NK-92 treated with Interleukin-12 subunit alpha and Interleukin-12 subunit beta, amount 100 ng/mL, for 24 hours (cell line): ENCODE measurements at regions not wholly inside any gene's neighbourhood (a gene's known extent, or its start where the extent isn't known, plus 50 kb on each side); places are given as distances from the start of the nearest gene placed in this dataset.

Source experiments
- DNase-seq: peaks from one replicate; lab custom pipeline; 2025; lab: John Stamatoyannopoulos, UW

DNA sequence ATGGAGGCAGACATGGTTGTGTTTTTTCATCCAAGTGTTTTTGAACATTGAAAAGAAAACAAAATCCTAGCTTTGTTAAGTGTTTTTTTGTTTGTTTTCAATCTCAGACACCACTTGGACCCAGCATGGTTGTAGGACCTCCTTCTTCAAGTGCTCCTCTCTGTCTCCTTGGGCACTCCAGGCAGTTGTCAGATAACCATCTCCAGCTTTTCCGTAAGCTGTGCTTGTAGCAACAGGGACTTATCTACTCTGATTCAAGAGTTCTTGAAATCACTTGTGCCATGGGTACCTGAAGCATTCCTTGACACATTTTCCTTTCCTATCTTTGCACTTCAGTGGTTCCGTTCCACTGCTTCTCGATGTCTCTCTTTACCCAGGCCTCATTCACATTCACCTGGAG lies 334.9 kb upstream of the DDX53 start:
- no peak for DNase-seq

GRCh38 chrX:22665818-22666217 lies 333.9 kb upstream of the DDX53 start:
- no peak for DNase-seq

GRCh38 chrX:22666441-22666840 lies 333.3 kb upstream of the DDX53 start:
- DNase-seq, result no peak

DNA sequence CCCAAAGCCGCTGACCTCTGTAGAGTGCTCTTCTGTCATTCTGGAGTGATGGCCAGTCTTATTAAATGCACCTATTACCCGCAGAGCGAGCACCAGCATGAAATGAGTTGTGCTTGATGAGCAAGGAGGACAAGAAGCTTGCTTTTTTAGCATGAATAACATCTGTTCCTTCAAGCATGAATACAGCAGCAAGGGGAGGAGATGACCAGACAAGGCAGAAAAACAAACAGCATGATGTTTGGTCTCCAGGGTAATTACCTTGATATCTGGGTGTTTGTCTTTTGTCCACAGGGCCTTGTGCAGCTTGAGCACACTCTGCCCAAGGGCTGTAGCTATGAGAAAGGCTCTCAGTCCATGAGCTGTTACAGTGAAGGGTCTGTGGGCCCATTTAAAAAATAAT lies 324.8 kb upstream of the DDX53 start:
- no peak for DNase-seq

- no peak for DNase-seq
These were observed 313.6 kb upstream of the DDX53 start for GRCh38 chrX:22686138-22686541.

DNA sequence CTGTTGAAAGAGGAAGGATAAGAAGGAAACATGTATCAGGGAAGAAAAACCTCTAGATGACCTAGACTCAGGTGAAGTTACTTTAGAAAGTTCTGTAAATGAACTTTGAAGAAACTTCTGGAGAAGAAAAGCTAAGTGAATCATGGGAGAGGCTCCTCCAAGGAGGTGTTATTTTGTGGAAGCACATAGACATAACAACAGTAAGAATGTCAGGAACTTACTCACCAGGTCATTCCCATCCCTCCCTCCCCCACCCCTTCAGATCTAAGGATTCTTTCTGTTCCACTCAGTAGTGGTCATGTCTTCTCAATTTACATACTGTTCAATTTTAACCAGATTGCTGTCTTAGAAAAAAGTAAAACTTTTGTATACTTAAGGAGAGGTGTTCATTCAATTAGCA lies 310.5 kb upstream of the DDX53 start:
- no peak for DNase-seq

DNA sequence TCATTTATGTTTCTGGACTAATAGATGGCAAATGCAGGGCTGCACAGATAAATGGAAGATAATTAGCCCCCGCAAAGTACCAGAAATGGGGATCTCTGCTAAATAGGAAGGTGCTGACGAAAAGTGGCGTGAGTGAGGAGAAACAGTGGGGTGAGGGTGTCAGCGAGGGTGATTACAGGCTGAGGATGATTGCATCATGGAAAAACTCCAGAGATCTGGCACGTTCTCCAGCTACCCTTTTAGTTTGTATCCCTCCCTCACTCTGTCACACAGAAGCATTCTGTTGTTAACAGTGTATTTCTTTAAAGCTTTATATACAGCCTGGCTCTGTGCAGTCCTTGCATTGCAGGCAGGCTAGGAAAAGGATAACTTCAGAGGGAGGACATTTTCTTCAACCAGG lies 309.6 kb upstream of the DDX53 start:
- DNase-seq, result no peak

DNA sequence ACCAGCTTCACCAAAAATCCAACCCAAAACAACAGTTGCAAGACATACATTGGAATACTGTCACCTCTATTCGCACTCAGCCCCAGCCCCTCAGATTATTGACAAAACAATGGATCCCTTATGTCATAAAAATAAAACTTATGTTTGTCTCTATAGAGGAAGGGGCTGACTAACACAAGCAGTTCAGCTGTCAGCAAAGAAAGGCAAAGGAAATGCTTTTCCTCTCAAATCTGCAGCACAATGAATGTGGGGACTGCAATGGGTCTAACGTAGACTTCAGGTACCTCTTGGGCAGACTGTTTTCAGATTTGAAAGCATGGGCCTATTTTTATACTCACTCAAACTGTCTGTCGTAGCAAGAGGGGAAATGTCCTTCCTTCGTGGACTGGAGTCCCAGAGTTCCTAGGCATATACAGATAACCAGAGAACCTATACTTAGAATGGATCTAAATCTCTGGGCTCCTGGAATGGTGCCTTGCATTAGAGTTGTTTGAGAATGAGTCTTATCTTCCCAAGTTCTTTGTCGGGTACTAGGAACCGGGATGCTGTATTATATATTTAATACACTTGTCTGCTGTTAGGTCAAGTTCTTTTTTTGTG lies 307.7 kb upstream of the DDX53 start:
- DNase-seq, result no peak

DNA sequence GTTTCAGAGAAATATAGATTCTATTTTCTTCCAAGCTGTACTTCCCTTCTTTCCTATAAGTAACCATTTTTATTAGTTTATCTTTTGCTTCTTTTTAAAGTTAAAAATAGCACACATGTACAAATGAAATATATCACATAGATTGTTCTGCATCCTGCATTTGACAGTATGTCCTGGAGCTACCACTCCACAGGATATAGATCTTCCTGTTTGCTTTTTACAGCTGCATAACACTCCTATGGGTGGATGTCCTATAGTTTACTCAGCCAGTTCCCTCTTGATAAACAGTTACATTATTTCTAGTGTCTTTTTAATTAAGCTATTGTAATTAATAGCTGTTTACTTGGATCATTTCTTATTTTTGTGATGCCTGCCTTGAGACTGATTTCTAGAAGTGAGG lies 301.6 kb upstream of the DDX53 start:
- DNase-seq, result no peak

- no peak for DNase-seq
These were observed 300.1 kb upstream of the DDX53 start for GRCh38 chrX:22699581-22700091.

GRCh38 chrX:22712942-22713341 lies 286.8 kb upstream of the DDX53 start:
- DNase-seq, result no peak

DNA sequence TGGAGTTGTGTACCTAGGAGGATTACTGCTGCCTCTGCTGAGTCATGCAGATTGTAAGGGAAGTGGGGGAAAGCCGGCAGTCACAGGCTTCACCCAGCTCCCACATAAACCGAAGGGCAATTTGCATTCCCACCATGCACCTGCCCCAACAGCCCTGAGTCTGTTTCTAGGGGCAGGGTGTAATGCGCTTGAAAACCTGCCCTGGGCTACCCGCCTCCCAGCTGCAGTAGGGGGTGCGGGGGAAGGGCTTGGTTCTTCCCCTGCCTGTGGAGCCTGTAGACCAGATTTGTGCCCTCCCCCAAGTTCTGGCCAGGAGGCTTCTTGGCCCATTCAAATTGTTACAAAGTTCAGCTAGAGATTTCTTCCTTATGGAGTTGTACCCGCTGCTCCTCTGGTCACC lies 269.2 kb upstream of the DDX53 start:
- DNase-seq, result no peak

DNA sequence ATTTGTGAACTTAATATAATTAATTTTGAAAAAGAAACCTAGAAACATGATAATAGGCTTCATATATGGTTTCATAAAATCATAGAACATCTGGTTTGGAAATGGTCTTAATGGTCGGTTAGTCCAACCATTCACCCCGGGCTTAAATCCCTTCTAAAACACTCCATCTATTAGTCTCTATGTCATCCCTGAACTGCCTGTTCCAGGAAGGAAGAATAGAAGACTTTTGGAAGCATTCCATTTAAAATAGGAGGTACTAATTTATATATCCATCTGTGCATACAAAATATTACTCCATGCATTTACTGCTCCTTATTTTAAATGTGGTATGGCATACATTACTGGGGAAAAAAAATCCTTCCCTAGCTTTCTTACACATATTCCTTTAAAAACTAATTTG lies 262.2 kb upstream of the DDX53 start:
- no peak for DNase-seq

DNA sequence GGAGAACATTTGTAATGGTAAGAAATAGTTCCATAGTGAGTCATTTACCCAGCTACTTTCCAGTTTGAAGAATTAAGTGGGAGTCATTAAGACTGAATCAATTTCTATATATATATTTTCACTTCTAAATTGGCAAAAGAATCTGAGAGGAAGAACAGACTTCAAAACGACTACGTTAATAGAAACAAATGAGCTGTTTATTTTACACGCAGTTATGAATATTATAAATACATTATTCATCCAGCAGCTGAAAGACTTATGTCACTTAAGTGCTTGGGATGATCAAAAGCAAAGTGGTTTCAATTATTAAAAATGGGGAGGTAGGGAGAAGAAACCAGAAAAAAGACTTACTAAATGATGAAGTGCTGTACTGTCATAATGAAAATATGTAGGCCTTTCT lies 260.5 kb upstream of the DDX53 start:
- no peak for DNase-seq

DNA sequence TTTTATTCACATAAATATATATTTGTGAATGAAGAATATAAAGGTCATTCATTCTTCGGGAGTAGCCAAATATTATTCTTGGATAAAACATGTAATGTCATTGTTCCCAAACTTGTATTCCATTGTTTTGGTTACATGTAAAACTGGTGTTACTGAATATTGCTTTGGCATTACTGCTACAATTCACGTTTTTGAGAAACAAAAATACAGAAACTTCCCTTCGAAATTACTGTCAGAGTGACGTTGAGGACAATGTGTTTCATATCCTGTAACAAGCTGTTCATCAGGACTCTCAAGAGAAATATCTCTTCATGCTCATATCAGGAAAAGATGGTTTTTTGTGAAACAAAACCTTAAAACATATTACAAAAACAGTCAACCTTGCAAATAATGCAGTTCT lies 258.9 kb upstream of the DDX53 start:
- no peak for DNase-seq

DNA sequence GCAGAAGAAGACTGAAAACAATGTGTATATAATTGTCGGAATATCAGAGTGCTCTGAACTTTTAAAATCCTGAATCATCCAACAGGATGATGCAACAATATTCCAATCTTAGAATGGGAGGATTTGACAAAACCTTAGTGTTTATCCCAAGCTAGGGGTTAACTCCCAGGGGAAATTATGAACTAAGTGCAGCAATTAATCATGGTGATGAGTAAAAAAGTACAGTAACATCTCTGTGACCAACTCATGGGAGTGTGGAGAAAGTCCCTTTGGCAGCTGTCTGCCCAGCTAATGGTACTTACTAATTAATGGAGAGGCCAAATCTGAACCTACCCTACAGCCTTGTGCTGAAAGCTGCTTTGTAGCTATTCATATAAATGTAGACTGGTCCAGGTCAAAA lies 257.6 kb upstream of the DDX53 start:
- no peak for DNase-seq

DNA sequence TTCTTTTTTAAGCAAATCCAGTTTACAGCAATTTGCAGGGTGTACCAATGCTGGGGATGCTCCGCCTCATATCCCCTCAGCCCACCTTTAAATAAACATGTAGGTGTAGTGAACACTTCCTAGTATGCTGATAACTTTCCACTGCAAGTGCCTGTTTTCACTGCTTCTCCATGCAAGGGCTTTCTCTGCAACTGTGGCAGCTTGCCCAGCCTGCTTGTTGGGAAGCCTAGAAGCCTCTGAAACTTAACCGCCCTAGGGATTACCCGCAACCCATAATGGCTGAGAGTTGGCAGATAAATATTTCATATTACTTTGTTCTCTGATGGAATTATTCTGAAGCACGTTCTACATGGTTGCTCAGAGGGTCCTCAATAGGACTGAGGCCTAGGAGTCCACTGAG lies 253.7 kb upstream of the DDX53 start:
- no peak for DNase-seq

- peak; percentile 2 for DNase-seq
These were observed 251.4 kb upstream of the DDX53 start for GRCh38 chrX:22748093-22748999.

DNA sequence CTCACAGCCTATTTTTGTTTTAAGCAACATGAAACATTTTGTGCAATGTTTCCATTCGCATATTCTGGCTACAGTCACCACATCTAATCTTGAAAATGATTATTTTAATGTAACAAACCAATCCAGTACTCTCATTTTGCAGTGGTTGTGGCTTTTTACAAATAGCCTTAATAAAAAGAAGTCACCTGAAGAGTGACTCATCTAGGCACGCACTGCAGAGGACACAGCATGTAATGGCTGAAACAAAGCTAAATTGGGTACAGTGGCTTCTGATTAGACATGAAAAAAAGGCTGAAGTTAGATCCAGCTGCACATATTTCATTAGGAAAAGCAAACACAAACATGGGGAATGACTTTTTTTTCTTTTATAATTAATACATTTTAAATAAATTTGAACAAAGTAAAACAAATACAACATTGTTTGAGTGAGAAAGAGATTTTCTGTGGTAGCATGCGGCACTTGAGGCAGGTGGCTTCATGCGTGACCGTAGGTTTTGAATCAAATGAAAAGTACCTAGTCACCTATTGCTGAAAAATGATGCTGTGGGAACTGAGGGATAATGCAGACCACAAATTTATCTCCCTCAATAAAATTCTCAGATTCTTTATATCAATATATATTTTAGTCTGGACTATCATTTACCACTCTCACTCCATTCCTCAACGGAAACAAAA lies 240.8 kb upstream of the DDX53 start:
- DNase-seq, result no peak

- DNase-seq, result no peak
These were observed 239.2 kb upstream of the DDX53 start for GRCh38 chrX:22760513-22761057.

DNA sequence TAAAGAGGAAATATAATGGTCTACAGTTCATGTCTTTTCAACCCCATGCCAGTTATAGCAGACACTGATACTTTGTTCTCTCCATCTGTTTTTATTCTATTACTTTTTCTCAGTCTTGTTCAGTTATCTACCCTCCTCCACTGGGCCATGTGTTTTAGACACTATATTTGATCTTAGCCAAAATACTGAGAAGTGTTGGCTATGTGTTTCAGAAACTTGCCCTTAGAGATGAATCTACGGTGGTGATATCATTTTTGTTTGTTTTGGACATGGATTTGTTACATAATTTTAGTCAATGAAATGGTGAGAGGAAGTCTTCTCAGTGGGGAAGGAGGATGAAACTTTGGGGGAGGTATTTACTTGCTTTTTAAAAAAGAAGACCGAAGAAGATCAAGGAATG lies 211.5 kb upstream of the DDX53 start:
- DNase-seq, result no peak

DNA sequence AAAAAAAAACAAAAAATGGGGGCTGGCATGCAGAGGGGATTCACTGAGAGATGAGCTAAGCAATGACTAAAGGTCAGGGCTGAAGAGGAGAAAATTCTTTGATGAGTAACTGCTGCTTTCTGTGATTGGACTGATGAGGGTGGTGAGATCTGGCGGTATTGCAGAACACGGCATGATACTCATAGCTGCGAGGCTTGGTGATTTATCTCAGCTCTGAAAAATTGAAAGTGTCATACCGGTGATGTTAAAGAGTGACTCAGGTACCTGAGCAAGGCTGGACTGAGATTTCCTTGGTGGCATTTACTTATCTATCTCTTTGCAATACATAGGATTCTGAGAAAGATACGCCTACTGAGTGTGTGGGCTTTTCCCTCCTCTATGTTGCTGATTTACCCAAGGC lies 204.1 kb upstream of the DDX53 start:
- DNase-seq, result no peak

DNA sequence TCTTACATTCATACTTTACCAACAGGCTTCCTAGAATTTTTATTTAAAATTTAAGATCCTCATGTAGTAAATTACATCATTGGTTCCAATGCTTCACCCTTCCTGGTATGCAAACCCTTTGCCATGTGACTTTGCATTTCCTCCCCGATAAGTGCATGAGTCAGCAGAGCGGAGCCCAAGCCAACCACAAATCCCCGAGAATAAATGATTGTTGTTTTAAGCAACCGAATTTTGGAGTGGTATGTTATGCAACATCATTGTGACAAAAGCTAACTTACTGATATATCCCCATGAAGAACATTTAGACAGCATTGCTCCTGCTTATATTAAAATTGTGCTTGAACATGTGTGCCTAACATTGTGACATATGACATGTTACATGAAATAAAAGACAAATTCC lies 199.4 kb upstream of the DDX53 start:
- DNase-seq, result no peak
